HG03457 (cell line): ENCODE measurements at regions not wholly inside any gene's neighbourhood (a gene's known extent, or its start where the extent isn't known, plus 50 kb on each side); places are given as distances from the start of the nearest gene placed in this dataset.

Experiments
- ATAC-seq: cut with Tn5 transposase; IDR thresholded peaks from one replicate; pipeline ENCODE4 v1.9.1; 2021; ENCODE audit warnings: moderate number of reproducible peaks; ENCODE audit not compliant: unreplicated experiment

GRCh38 chr3:98969295-98969694 lies 67.8 kb upstream of the DCBLD2 start:
- ATAC-seq: no peak

- no peak for ATAC-seq
Observed at GRCh38 chr3:98968824-98969223, 67.3 kb upstream of the DCBLD2 start.

- no peak for ATAC-seq
Observed at GRCh38 chr3:98968347-98968746, 66.9 kb upstream of the DCBLD2 start.

DNA sequence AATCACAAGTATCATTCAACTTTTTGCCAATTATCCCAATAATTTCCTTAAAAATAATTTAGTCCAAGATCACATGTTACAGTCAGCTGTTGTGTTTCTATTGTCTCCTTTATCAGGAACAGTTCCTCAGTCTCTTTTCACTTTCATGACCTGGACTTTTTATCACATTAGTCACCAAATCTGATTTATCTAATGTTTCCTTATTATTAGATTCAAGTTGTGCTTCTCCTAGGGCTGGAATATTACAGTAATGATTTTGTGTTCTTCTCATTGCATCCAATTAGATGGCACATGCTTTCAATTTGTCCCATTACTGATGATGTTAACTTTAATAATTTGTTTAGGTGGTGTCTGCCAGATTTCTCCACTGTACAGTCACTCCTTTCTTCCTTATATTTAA lies 66.3 kb upstream of the DCBLD2 start:
- ATAC-seq: no peak

GRCh38 chr3:98966862-98967546 lies 65.5 kb upstream of the DCBLD2 start:
- ATAC-seq: no peak

- ATAC-seq: no peak
Observed at GRCh38 chr3:98966434-98966833, 64.9 kb upstream of the DCBLD2 start.

GRCh38 chr3:98964784-98965183 lies 63.3 kb upstream of the DCBLD2 start:
- no peak for ATAC-seq

DNA sequence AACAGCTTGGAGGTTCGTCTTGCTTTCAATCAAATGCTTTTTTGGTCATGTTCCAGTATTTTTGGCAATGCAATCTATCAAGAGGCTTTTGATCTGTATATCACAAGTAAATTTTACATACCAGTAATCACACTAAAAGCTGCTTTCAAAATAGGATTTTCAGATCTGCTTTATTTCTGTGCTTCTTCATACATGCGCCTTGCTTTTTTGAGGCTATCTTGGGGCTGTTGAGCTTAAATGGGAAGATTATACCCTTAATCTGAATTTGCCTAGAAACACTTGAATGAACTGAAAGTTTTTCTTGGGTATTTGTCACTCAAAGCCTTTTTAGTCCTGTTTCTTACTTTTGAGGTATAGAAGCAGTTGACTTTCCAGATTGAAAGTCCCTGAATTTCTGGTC lies 62.1 kb upstream of the DCBLD2 start:
- ATAC-seq: no peak

DNA sequence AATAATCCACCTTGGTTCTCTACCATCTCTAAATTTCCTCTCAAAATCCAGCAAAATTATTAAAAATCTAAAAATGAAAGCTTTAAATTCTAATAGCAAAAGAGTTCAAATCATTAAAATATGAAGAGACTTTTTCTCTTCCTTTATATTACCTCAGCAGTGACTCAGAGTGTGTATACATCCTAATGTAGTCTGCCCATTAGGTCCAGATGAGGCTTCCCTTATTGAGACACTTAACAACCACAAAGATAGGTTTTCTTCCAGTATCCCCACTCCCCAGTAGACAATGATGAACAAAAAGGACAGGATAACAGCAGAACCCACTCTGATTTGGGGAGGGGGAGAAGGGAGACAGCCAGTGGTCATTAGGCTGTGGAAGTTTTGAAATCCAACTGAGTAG lies 61.5 kb upstream of the DCBLD2 start:
- ATAC-seq: no peak

DNA sequence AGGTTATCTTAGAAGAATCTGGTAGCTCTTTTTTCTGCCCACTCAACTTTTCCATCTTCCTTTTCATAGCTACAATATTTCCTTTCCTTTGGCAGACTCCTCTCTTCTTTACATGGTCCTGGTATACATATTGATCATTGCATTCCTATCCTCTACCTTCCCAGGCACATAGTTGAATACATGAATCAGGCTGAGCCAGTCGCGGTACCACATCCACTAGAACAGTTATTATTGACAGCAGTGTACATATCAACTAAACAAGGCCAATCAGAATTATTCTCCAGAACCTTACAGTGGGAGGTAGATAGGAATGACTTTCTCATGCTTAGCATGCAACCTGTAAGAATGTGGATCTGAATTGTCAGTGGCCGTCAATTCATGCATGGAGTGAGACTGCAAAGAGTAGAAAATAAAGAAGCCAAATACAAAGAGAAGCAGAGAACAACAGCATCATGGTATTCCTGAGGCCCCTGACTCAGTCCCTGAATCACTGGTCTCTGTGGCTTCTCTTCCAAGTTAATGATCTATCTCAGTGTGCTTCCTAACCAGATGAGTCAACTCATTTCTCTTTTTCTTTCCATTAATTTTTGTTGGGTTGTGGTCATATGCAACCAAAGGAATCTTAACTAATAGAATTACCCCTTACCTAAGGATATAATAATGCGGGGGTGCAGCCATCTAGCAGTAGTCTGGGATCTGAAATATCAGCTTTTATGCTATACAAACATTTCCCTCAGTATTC lies 60.9 kb upstream of the DCBLD2 start:
- ATAC-seq: no peak

- ATAC-seq: no peak
Observed at GRCh38 chr3:98961161-98962155, 60.0 kb upstream of the DCBLD2 start.

DNA sequence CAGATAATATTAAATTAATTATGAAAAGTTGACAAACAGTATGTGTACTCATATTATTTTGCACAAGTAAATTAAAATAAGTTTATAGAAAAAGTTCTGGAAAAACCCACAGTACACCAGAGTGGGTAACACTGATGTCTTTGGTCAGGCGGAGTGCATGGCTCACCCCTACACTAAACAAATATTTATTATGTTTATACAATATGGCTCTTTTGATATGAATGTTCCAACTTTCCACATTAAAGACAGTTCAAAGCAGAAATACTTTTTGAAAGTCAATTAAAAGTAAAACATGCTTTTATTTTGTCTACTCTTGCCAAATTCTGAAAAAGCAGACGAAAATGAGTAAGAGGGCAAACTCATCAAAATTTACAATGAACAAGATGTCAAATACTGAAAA lies 56.2 kb upstream of the DCBLD2 start:
- no peak for ATAC-seq

GRCh38 chr3:98956008-98956407 lies 54.5 kb upstream of the DCBLD2 start:
- no peak for ATAC-seq

GRCh38 chr3:98954791-98955604 lies 53.5 kb upstream of the DCBLD2 start:
- no peak for ATAC-seq

DNA sequence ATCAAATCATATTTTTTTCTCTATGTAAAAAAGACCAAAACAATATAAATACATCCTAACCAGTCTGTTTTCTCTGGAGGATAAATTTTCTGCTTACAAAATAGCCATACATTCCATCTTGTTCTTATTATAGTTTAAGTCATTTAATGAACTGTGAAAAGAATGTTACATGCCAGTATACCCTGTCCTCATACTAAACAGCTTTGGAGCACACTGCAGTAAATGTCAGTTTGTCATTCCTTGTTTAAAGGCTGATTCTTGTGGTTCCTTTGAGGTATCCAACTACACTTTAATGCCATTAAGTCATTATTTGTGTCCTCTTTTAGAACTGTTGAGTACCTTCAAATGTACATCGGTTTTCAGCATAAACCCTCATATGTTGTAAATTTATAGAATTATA lies 52.7 kb upstream of the DCBLD2 start:
- ATAC-seq: no peak

DNA sequence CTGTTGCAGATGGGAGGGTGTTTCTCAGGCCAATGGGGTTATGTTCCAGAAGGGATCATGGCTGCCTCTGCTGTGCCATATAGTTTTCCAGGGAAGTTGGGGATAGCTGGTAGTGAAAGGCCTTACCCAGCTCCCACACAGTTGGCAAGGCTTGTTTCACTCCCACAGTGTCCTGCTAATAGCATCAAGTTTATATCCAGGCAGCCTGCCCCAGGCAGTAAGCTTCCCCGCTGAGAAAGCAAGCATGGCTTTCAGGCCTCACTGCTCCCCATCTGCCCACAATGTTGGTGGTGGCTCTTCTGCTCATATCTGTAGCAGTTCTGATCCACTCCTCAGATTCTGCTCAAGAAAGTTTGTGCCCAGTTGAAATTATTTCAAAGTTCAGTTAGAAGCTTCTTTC lies 50.9 kb upstream of the DCBLD2 start:
- no peak for ATAC-seq
